HG03565 (cell line): ENCODE measurements at regions not wholly inside any gene's neighbourhood (a gene's known extent, or its start where the extent isn't known, plus 50 kb on each side); places are given as distances from the start of the nearest gene placed in this dataset.
"Not testable (repeated sequence)": the region's sequence is repeated elsewhere in the genome, so short reads cannot be mapped to it uniquely, and the experiment has no call there.

ENCODE experiments used
- ATAC-seq: cut with Tn5 transposase; IDR thresholded peaks from one replicate; pipeline ENCODE4 v1.9.1; 2021; ENCODE audit warnings: mild to moderate bottlenecking, moderate library complexity; ENCODE audit not compliant: unreplicated experiment

- ATAC-seq, result no peak
These were observed 76.9 kb upstream of the YWHAQ start for GRCh38 chr2:9707611-9708160.

GRCh38 chr2:9708683-9709538 is 78.1 kb upstream of the YWHAQ start:
- ATAC-seq, result peak; percentile 49

DNA sequence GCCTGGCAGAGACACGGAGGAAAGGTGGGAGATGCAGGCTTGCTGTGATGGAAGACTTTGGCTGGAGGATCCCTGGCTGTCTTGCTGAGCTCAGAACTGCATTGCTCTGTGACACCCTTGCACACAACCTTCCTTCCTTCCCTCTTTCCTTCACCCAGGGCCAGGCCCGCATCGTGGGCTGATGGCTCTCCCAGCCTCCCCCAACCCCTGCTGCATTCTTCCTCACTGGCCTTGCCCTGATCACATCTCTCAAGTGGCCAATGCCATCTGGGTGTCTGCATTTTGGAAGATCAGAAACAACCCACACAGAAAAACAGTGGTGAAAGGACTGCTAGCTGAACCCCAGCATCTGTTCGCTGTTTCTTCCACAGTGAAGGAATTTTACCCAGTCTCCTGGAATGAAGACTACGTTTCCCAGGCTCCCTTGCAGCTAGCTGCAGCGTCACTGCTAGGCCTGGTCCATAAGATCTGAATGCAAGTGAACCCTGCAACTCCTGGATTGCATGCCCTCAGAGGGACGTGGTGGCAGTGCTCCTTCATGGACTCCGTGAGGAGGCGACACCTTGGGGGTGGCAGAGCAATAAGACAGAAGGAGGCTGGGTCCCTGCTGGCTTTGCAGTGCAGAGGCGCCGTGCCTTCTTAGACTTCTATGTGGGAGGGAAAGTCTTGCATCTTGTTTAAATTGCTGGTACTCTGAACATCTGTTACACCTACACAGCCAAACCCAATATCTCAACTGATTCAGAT is 78.9 kb upstream of the YWHAQ start:
- ATAC-seq, result no peak

DNA sequence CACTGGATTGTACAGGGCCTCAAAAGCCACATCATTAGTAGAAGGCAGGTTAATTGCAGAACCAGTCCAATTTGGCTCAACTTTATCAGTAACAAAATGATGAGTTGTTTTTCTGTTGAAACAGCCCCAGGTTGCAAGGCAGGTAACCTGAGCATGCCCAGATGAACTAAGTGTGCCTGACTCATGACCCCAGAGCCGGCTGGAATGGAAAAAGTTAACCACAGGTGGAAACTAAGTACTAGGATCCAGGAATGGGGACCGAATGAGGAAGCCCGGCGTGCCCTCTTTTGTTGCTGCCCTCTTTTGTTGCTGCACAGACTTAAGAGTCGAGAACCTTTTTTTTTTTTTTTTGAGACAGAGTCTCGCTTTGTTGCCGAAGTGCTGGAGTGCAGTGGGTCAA is 79.5 kb upstream of the YWHAQ start:
- ATAC-seq, result no peak

GRCh38 chr2:9712263-9712662 is 81.5 kb upstream of the YWHAQ start:
- no peak for ATAC-seq

DNA sequence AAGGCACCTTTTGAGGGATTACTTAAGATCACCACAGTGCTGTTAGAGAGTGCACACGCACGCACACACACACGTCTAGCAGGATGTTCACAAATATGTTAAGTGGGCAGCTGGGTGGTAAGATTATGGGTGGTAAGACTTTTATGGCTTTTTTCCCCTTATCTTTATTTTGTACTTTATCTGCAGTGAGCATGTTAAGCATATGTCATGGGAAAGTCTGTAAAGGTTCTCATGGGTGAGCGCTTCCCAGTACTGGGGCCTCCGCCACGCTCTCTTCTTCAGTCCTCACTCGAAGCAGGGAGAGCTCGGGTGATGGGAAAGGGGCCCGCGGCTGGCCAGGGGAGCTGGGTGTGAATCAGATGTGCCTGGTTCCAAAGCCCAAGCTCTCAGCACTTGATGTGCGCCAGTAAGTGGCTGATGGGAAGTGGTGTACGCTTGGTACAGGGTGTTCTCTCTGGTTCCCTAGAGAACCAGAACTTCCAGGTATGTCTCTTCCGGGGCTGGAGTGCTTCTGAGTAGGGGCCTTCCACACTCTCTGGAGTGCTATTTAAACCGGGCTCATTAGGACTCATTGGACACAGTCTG is 83.9 kb upstream of the YWHAQ start:
- ATAC-seq, result no peak

DNA sequence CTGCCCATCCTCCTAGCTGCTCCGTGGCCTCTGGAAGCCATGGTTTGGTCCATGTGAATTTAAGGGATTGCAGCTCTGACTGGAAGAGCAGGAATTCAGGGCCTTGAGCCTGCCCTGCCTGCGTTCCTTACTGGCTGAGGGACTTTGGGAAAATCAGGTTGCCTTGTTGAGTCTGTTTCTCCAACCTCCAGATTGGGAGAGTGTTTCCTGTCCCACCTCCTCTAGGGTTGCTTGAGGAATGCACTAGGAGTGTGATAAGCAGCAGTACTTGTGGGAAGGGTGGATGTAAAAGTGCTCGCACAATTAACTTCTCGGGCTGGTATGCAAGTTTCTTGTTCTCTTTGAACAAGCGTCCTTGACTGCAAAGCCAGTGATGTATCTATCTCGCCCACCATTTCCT is 84.4 kb upstream of the YWHAQ start:
- ATAC-seq, result no peak

- ATAC-seq, result no peak
These were observed 87.2 kb upstream of the YWHAQ start for GRCh38 chr2:9717886-9718451.

GRCh38 chr2:9720352-9721093 is 89.7 kb upstream of the YWHAQ start:
- no peak for ATAC-seq

- no peak for ATAC-seq
These were observed 90.5 kb upstream of the YWHAQ start for GRCh38 chr2:9721344-9721743.

GRCh38 chr2:9722451-9722850 is 91.7 kb upstream of the YWHAQ start:
- ATAC-seq, result no peak

DNA sequence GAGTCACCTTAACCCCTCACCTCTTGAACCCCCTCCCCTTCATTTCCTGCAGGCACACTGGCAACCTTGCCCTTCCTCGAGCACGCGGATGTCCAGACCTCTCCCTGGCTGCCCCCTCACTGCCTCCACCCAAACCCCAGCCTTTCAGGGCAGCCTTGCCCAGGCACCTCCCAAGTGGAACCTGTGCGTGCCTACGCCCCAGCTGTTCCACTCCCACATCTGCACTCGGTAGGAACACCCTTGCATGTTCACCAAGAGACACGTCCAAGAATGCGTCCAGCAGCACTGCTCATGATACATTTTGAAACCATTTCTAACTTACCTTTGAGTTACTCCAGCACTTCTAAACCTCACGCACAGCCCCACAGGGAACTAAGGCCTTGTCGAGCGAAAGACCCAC is 93.8 kb upstream of the YWHAQ start:
- no peak for ATAC-seq

DNA sequence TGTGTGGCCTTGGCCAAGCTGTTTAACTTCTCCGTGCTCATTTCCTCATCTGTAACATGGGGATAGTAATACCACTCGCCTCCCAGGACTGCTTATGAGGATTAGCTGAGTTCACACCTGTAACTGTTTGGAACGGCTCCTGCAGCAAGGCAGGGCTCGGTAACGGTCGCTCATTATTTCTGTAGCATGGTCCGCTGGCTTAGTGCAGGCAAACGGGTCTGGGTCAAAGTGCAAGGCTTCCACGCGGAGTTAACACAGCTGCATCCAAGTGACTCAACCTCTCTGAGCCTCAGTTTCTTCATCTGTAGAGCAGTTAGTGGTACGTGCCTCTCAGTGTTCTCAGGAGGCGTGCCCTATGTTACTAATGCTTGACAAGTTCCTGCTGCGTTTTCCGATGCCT is 94.3 kb upstream of the YWHAQ start:
- no peak for ATAC-seq

DNA sequence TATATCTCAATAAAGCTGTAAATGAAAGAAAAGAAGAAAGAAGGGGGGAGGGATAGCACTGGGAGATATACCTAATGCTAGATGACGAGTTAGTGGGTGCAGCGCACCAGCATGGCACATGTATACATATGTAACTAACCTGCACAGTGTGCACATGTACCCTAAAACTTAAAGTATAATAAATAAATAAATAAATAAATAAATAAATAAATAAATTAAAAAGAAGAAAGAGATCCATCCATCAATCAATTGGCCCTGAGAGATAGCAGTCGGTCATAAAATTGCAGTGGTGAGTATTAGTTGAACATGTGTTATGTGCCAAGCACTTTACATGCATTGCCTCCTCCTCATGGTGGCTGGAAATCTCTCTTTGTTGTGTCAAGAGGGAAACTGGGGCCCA is 95.2 kb upstream of the YWHAQ start:
- ATAC-seq, result not testable (repeated sequence)

DNA sequence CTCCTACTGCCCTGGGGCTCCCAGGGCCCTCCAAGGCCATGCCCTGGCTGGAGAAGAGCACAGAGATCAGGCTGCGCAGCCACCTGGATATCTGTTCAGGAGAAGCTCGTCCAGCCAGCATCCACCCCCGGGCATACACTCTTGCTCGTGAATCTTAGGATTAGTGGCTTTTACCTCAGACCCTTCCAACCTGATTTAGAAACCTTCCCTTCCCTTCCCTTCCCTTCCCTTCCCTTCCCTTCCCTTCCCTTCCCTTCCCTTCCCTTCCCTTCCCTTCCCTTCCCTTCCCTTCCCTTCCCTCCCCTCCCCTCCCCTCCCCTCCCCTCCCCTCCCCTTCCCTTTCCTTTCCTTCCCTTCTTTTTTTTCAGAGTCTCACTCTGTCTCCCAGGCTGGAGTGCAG is 99.7 kb upstream of the YWHAQ start:
- ATAC-seq, result not testable (repeated sequence)

DNA sequence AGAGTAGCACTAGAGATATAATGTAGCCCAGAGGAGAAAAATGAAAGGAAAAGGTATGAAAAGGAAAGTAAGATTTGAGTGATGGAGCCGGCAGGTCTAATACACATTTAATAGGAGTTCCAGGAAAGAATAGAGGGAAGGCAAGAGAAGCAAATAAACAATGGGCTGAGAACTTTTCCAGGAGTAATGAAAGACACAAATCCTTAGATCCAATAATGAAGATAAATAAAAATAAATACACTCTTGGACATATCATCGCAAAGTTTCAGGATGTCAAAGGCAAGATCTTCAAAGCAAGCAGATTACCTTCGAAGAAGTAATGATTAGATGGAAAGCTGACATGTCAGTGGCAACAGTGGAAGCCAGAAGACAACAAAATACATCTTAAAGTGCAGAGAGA is 102.0 kb upstream of the YWHAQ start:
- no peak for ATAC-seq

GRCh38 chr2:9734308-9734707 is 103.5 kb upstream of the YWHAQ start:
- no peak for ATAC-seq

DNA sequence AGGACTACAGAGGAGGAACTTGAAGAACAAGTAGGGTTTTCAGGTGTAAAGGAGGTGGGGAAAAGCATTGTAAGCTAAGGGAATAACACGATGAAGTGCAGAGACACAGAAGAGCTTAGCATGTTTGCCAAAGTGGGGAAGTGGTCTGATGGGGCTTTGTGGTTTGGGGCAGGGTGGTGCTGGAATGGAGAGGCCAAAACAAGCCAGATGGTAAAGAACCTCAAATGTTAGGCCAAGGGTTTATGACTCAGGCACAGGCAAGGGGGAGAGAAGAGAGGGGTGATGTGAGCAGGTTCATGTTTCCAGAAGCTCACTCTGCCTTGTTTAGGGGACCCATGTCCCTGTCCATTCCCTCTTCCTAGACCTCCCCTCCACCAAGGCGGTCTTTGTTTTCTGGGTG is 104.5 kb upstream of the YWHAQ start:
- ATAC-seq, result no peak

GRCh38 chr2:9736021-9736420 is 105.2 kb upstream of the YWHAQ start:
- ATAC-seq, result no peak

GRCh38 chr2:9737053-9737875 is 106.0 kb upstream of the TAF1B start:
- no peak for ATAC-seq
